GM12891 (cell line): ENCODE measurements at regions not wholly inside any gene's neighbourhood (a gene's known extent, or its start where the extent isn't known, plus 50 kb on each side); places are given as distances from the start of the nearest gene placed in this dataset.

Source experiments
- PAX5 ChIP-seq: IDR thresholded peaks from 2 replicates; pipeline ENCODE4 v1.6.1; 2011; ENCODE audit warnings: low read length, moderate library complexity, mild to moderate bottlenecking; ENCODE audit not compliant: insufficient read depth, severe bottlenecking
- POLR2A ChIP-seq: IDR thresholded peaks from 2 replicates; pipeline ENCODE4 v1.6.1; 2011; ENCODE audit warnings: low read depth, low read length, control low read depth
- POLR2AphosphoS5 ChIP-seq: IDR thresholded peaks from 2 replicates; pipeline ENCODE4 v1.6.1; 2011; ENCODE audit warnings: low read depth, low read length, control low read depth
- POU2F2 ChIP-seq: IDR thresholded peaks from 2 replicates; pipeline ENCODE4 v1.6.1; 2011; ENCODE audit warnings: low read depth, mild to moderate bottlenecking, control low read depth, low read length, moderate library complexity
- SPI1 ChIP-seq: IDR thresholded peaks from 2 replicates; pipeline ENCODE4 v1.6.1; 2011; ENCODE audit warnings: low read depth, low read length, control low read depth
- TAF1 ChIP-seq: IDR thresholded peaks from 2 replicates; pipeline ENCODE4 v1.6.1; 2011; ENCODE audit warnings: low read depth, low read length, control low read depth

- TF ChIP-seq POLR2AphosphoS5 (no peak), POLR2A (no peak), TAF1 (no peak), POU2F2 (no peak), PAX5 (no peak), SPI1 (no peak)
Measured at GRCh38 chr10:131399981-131400380, 88.5 kb upstream of the TCERG1L start.
